ENCODE measurements at regions not wholly inside any gene's neighbourhood (a gene's known extent, or its start where the extent isn't known, plus 50 kb on each side); places are given as distances from the start of the nearest gene placed in this dataset.

DNA sequence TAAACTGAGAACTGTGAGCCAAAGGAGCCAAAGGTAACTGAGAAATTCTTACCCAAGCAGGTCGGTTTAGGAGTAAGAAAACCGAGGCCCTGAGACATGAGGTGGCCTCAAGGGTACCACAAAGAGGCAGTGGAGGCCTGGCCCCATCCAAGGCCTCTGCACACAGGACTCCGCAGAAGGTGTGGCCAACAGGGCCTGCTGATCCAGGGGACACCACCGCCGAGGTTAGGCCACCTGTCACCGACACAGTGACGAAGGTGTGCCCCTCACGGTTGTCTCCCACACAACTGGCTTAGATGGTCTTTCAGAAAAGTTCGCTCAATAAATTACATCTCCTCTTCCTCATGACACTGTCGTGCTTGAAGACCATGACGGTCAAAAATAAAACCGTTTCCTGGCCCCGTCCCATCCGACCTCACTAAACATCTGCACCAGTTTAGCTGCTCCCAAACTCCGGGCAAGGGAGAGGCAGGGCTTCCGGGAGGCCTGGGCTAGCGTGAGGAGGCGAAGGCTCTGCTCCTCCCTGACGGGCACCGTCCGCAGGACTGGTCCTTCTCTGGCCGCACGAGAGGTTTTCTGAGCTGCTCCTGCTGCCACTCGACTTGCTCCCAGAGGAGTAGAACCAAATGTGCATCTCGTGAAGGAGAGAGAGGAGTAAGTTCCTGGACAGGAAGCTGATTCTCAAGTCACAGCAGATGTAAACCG, 442.0 kb downstream of the EIPR1 start:
- no peaks in the 10 kb centered on the region for H3K9me3 ChIP-seq (replicated peaks; ENCODE audit: insufficient read depth, low read length)
- H3K27me3 ChIP-seq (replicated peaks; ENCODE audit: insufficient read depth, low read length): no peaks in the 10 kb centered on the region
- no peaks in the 10 kb centered on the region for H3K4me1 ChIP-seq (ENCODE audit: low read length)
- H3K9me2 ChIP-seq (replicated peaks; ENCODE audit: insufficient read depth, low read length): no peaks in the 10 kb centered on the region
- no peak for DNase-seq
- H4K20me1 ChIP-seq (ENCODE audit: insufficient read depth, low read length): no peaks in the 10 kb centered on the region
- TF ChIP-seq EZH2 (optimal IDR thresholded peaks at IDR 0.05; ENCODE audit: low read depth, low read length) (no peak), EZH2phosphoT487 (IDR thresholded peaks at IDR 0.05; ENCODE audit: low read length) (no peak)
- H3K9ac ChIP-seq (ENCODE audit: low read length): no peak overlapping the region
- no peak overlapping the region for H2AFZ ChIP-seq (ENCODE audit: low read length)
- H3K4me2 ChIP-seq (ENCODE audit: low read depth, low read length): no peak overlapping the region
- no peak overlapping the region for H3K4me3 ChIP-seq (ENCODE audit: low read length)
- no peaks in the 10 kb centered on the region for H3F3A ChIP-seq (ENCODE audit: insufficient read depth, low read length)
- no peaks in the 10 kb centered on the region for H3K36me3 ChIP-seq (replicated peaks; ENCODE audit: insufficient read depth, low read length)
- H3K27ac ChIP-seq (ENCODE audit: low read length): no peak overlapping the region
- H3K79me2 ChIP-seq (ENCODE audit: low read length): no peaks in the 10 kb centered on the region

DNA sequence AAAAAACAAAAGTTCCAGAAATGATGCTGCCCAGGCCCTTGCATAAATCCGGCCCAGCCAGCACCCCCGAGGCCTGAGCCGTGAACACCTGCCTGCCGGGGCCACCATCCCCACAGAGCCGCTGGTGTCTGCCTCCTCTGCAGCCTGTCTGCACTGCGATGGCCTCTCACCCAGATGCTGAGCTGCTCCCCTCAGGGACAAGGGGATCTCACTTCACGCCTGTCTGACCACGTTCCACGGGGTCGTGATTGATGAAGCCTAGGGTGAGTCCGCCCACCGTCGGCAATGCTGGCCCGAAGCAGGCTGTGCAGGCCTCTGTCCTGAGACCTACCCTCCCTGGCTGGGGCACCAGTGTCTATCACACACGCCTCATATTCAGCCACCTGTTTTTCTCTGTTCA, 444.2 kb downstream of the EIPR1 start:
- no peaks in the 10 kb centered on the region for H4K20me1 ChIP-seq (ENCODE audit: insufficient read depth, low read length)
- no peak overlapping the region for H3K4me3 ChIP-seq (ENCODE audit: low read length)
- no peaks in the 10 kb centered on the region for H3K9me2 ChIP-seq (replicated peaks; ENCODE audit: insufficient read depth, low read length)
- H3F3A ChIP-seq (ENCODE audit: insufficient read depth, low read length): no peaks in the 10 kb centered on the region
- H3K36me3 ChIP-seq (replicated peaks; ENCODE audit: insufficient read depth, low read length): no peaks in the 10 kb centered on the region
- H3K9me3 ChIP-seq (replicated peaks; ENCODE audit: insufficient read depth, low read length): no peaks in the 10 kb centered on the region
- no peak for DNase-seq
- H3K4me2 ChIP-seq (ENCODE audit: low read depth, low read length): no peak overlapping the region
- H3K9ac ChIP-seq (ENCODE audit: low read length): no peak overlapping the region
- H3K4me1 ChIP-seq (ENCODE audit: low read length): no peaks in the 10 kb centered on the region
- no peaks in the 10 kb centered on the region for H3K79me2 ChIP-seq (ENCODE audit: low read length)
- H3K27ac ChIP-seq (ENCODE audit: low read length): no peak overlapping the region
- H3K27me3 ChIP-seq (replicated peaks; ENCODE audit: insufficient read depth, low read length): no peaks in the 10 kb centered on the region
- H2AFZ ChIP-seq (ENCODE audit: low read length): no peak overlapping the region
- no peak for TF ChIP-seq EZH2phosphoT487 (IDR thresholded peaks at IDR 0.05; ENCODE audit: low read length)

GRCh38 chr2:2932692-2933305, 444.8 kb downstream of the EIPR1 start:
- no peaks in the 10 kb centered on the region for H3K9me2 ChIP-seq (replicated peaks; ENCODE audit: insufficient read depth, low read length)

GRCh38 chr2:2932189-2932588, 445.4 kb downstream of the EIPR1 start:
- TF ChIP-seq EZH2phosphoT487 (IDR thresholded peaks at IDR 0.05; ENCODE audit: low read length) (no peak), CTCF (IDR thresholded peaks at IDR 0.05; ENCODE audit: low read length) (no peak), EZH2 (optimal IDR thresholded peaks at IDR 0.05; ENCODE audit: low read depth, low read length) (no peak)
- Histone ChIP-seq H3K9me2 (replicated peaks; ENCODE audit: insufficient read depth, low read length) (no peaks in the 10 kb centered on the region), H3F3A (ENCODE audit: insufficient read depth, low read length) (no peaks in the 10 kb centered on the region), H3K4me3 (ENCODE audit: low read length) (no peak overlapping the region), H3K27me3 (replicated peaks; ENCODE audit: insufficient read depth, low read length) (no peaks in the 10 kb centered on the region), H3K36me3 (replicated peaks; ENCODE audit: insufficient read depth, low read length) (no peaks in the 10 kb centered on the region), H3K4me1 (ENCODE audit: low read length) (no peaks in the 10 kb centered on the region), H2AFZ (ENCODE audit: low read length) (no peak overlapping the region), H3K27ac (ENCODE audit: low read length) (no peak overlapping the region), H3K4me2 (ENCODE audit: low read depth, low read length) (no peak overlapping the region), H3K9me3 (replicated peaks; ENCODE audit: insufficient read depth, low read length) (no peaks in the 10 kb centered on the region), H4K20me1 (ENCODE audit: insufficient read depth, low read length) (no peaks in the 10 kb centered on the region), H3K9ac (ENCODE audit: low read length) (no peak overlapping the region), H3K79me2 (ENCODE audit: low read length) (no peaks in the 10 kb centered on the region)
- no peak for DNase-seq

More at GRCh38 chr2:2932692-2933305, 444.8 kb downstream of the EIPR1 start:
- no peak overlapping the region for H3K9ac ChIP-seq (ENCODE audit: low read length)
- H3K27ac ChIP-seq (ENCODE audit: low read length): no peak overlapping the region
- H3K27me3 ChIP-seq (replicated peaks; ENCODE audit: insufficient read depth, low read length): no peaks in the 10 kb centered on the region
- TF ChIP-seq EZH2phosphoT487 (IDR thresholded peaks at IDR 0.05; ENCODE audit: low read length): no peak
- no peak for TF ChIP-seq CTCF (IDR thresholded peaks at IDR 0.05; ENCODE audit: low read length)
- TF ChIP-seq EZH2 (optimal IDR thresholded peaks at IDR 0.05; ENCODE audit: low read depth, low read length): no peak
- H3K79me2 ChIP-seq (ENCODE audit: low read length): no peaks in the 10 kb centered on the region
- no peaks in the 10 kb centered on the region for H4K20me1 ChIP-seq (ENCODE audit: insufficient read depth, low read length)
- no peak for DNase-seq
- H3F3A ChIP-seq (ENCODE audit: insufficient read depth, low read length): no peaks in the 10 kb centered on the region
- no peak overlapping the region for H3K4me3 ChIP-seq (ENCODE audit: low read length)
- no peaks in the 10 kb centered on the region for H3K9me3 ChIP-seq (replicated peaks; ENCODE audit: insufficient read depth, low read length)
- no peaks in the 10 kb centered on the region for H3K4me1 ChIP-seq (ENCODE audit: low read length)
- no peaks in the 10 kb centered on the region for H3K36me3 ChIP-seq (replicated peaks; ENCODE audit: insufficient read depth, low read length)
- no peak overlapping the region for H3K4me2 ChIP-seq (ENCODE audit: low read depth, low read length)
- no peak overlapping the region for H2AFZ ChIP-seq (ENCODE audit: low read length)

Measured in MM.1S (cell line).